ENCODE measurements at regions not wholly inside any gene's neighbourhood (a gene's known extent, or its start where the extent isn't known, plus 50 kb on each side); places are given as distances from the start of the nearest gene placed in this dataset.

GRCh38 chr22:48959496-48959895 lies 868.2 kb downstream of the BRD1 start:
- TF ChIP-seq, protein P1, sequence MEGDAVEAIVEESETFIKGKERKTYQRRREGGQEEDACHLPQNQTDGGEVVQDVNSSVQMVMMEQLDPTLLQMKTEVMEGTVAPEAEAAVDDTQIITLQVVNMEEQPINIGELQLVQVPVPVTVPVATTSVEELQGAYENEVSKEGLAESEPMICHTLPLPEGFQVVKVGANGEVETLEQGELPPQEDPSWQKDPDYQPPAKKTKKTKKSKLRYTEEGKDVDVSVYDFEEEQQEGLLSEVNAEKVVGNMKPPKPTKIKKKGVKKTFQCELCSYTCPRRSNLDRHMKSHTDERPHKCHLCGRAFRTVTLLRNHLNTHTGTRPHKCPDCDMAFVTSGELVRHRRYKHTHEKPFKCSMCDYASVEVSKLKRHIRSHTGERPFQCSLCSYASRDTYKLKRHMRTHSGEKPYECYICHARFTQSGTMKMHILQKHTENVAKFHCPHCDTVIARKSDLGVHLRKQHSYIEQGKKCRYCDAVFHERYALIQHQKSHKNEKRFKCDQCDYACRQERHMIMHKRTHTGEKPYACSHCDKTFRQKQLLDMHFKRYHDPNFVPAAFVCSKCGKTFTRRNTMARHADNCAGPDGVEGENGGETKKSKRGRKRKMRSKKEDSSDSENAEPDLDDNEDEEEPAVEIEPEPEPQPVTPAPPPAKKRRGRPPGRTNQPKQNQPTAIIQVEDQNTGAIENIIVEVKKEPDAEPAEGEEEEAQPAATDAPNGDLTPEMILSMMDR (conservative IDR thresholded peaks at IDR 0.05; ENCODE audit: low read length): no peak
- TF ChIP-seq EZH2phosphoT487 (IDR thresholded peaks at IDR 0.05; ENCODE audit: borderline replicate concordance): no peak
